Keratinocyte (primary cell): ENCODE measurements at regions not wholly inside any gene's neighbourhood (a gene's known extent, or its start where the extent isn't known, plus 50 kb on each side); places are given as distances from the start of the nearest gene placed in this dataset.

Experiments
- DNase-seq: peaks from one replicate; pipeline ENCODE4 v3.0.0-alpha.2; 2011; ENCODE audit warnings: low read depth, missing footprints, low spot score
- FAIRE-seq: peaks from 2 replicates; lab custom pipeline; 2011; peaks lifted over from hg19 to GRCh38; lab: Jason Lieb, UNC
- H2AFZ ChIP-seq: 2 replicates; pipeline ENCODE4 v1.6.0; 2012; ENCODE audit warnings: low read length, control low read depth, inconsistent platforms; ENCODE audit not compliant: control insufficient read depth
- H3K27ac ChIP-seq: 2 replicates; pipeline ENCODE4 v1.5.1; 2011; ENCODE audit warnings: low read length; ENCODE audit not compliant: control insufficient read depth, insufficient read depth
- H3K27me3 ChIP-seq: 3 replicates; pipeline ENCODE4 v1.6.0; 2011; ENCODE audit warnings: low read length; ENCODE audit not compliant: control insufficient read depth, insufficient read depth; ENCODE audit errors: extremely low read depth
- H3K36me3 ChIP-seq, 2 experiments: 2 replicates in 1 of 2; 3 replicates in 1 of 2; pipeline ENCODE4 v1.5.1; 2011; ENCODE audit warnings: low read length in 2 of 2, mild to moderate bottlenecking in 1 of 2; ENCODE audit not compliant: control insufficient read depth in 2 of 2, insufficient read depth in 2 of 2; ENCODE audit errors: extremely low read depth in 1 of 2
- H3K4me1 ChIP-seq: 3 replicates; pipeline ENCODE4 v1.5.1; 2011; ENCODE audit warnings: low read length; ENCODE audit not compliant: control insufficient read depth, insufficient read depth; ENCODE audit errors: extremely low read depth
- H3K4me2 ChIP-seq: 3 replicates; pipeline ENCODE4 v1.6.0; 2011; ENCODE audit warnings: low read depth, low read length; ENCODE audit not compliant: control insufficient read depth, insufficient read depth; ENCODE audit errors: extremely low read depth
- H3K4me3 ChIP-seq, 3 experiments: fragments of 200-600 bp in 1 of 3; sonication (generic) in 1 of 3; 2 replicates in 2 of 3; 3 replicates in 1 of 3; pipeline ENCODE4 v1.5.1; 2011 to 2016; ENCODE audit warnings: low read length in 3 of 3, mild to moderate bottlenecking in 3 of 3, control low read depth in 2 of 3, inconsistent platforms in 1 of 3, low read depth in 1 of 3, mixed read lengths in 1 of 3, mixed run types in 1 of 3, moderate library complexity in 1 of 3; ENCODE audit not compliant: control insufficient read depth in 2 of 3, insufficient read depth in 2 of 3; ENCODE audit errors: extremely low read depth in 1 of 3
- H3K79me2 ChIP-seq: 2 replicates; pipeline ENCODE4 v1.6.0; 2012; ENCODE audit warnings: low read length; ENCODE audit not compliant: control insufficient read depth, insufficient read depth
- H3K9ac ChIP-seq: 3 replicates; pipeline ENCODE4 v1.6.0; 2011; ENCODE audit warnings: low read length; ENCODE audit not compliant: control insufficient read depth, insufficient read depth; ENCODE audit errors: extremely low read depth
- H3K9me1 ChIP-seq: 3 replicates; pipeline ENCODE4 v1.6.0; 2011; ENCODE audit warnings: low read length; ENCODE audit not compliant: control insufficient read depth, insufficient read depth; ENCODE audit errors: extremely low read depth
- H3K9me3 ChIP-seq: 2 replicates; pipeline ENCODE4 v1.5.1; 2012; ENCODE audit warnings: low read depth, low read length; ENCODE audit not compliant: control insufficient read depth
- H4K20me1 ChIP-seq: 3 replicates; pipeline ENCODE4 v1.6.0; 2011; ENCODE audit warnings: low read length; ENCODE audit not compliant: control insufficient read depth, insufficient read depth; ENCODE audit errors: extremely low read depth
- EZH2 ChIP-seq: IDR thresholded peaks from one replicate; pipeline ENCODE4 v1.6.1; 2012; ENCODE audit warnings: inconsistent platforms, mild to moderate bottlenecking, low read length, moderate library complexity
- dilution Hi-C: fragments of 300-500 bp; cut with MboI; formaldehyde crosslinking; loops from one replicate; pipeline ENCODE4 v1.7.0; 2020; ENCODE audit warnings: low sequenced_read_pairs; ENCODE audit not compliant: extremely low pct_ligation_motif_present
- TF ChIP-seq, protein P1 (sequence below), 3 experiments: IDR thresholded peaks in 1 of 3; conservative IDR thresholded peaks in 1 of 3; optimal IDR thresholded peaks in 1 of 3; 2 replicates in 2 of 3; 3 replicates in 1 of 3; pipeline versions ENCODE3 to v1.5.1; 2011; ENCODE audit warnings: low read length in 3 of 3, mild to moderate bottlenecking in 3 of 3, moderate library complexity in 2 of 3, control low read depth in 1 of 3, inconsistent platforms in 1 of 3; ENCODE audit not compliant: insufficient read depth in 2 of 3; ENCODE audit errors: extremely low read depth in 1 of 3

DNA sequence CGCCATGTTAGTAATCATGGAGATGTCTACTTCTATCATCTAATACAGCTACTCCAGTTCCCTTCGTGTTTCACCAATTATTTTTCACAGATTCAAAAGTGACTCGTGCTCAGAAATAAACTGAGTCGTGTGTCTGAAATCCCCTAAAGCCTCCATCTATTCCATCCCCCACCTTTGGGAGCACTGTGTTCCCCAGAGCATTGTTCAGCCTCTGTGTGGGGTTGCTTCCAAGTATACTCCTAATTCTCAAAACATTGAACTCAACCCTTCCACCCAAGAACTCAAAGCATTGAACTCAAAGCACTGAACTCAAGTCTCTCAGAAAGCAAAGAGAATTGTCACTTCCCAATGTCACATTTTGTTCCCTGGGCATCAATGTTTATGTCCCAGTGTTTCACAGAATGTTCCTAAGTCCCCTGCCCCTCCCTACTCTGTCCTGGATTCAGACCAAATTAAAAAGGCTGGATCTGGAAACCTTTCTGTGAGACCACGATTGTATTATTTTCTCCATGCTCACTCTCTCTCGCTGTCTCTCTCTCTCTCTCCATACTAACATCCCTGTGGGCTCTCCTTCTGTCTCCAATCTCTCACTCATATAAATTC, 138.5 kb upstream of the QRFPR start:
- no peak overlapping the region for H2AFZ ChIP-seq
- no peaks in the 10 kb centered on the region for H3K79me2 ChIP-seq
- no peaks in the 10 kb centered on the region for H3K27me3 ChIP-seq
- no peak overlapping the region for H3K9ac ChIP-seq
- no peak overlapping the region for H3K4me3 ChIP-seq
- H3K9me3 ChIP-seq = no peaks in the 10 kb centered on the region
- no peak overlapping the region for H3K4me2 ChIP-seq
- H3K4me1 ChIP-seq = no peaks in the 10 kb centered on the region
- dilution Hi-C loops = no loop called here
- FAIRE-seq (no peak), DNase-seq (no peak)
- no peaks in the 10 kb centered on the region for H4K20me1 ChIP-seq
- no peaks in the 10 kb centered on the region for H3K36me3 ChIP-seq
- H3K9me1 ChIP-seq = no peaks in the 10 kb centered on the region
- TF ChIP-seq, protein P1, sequence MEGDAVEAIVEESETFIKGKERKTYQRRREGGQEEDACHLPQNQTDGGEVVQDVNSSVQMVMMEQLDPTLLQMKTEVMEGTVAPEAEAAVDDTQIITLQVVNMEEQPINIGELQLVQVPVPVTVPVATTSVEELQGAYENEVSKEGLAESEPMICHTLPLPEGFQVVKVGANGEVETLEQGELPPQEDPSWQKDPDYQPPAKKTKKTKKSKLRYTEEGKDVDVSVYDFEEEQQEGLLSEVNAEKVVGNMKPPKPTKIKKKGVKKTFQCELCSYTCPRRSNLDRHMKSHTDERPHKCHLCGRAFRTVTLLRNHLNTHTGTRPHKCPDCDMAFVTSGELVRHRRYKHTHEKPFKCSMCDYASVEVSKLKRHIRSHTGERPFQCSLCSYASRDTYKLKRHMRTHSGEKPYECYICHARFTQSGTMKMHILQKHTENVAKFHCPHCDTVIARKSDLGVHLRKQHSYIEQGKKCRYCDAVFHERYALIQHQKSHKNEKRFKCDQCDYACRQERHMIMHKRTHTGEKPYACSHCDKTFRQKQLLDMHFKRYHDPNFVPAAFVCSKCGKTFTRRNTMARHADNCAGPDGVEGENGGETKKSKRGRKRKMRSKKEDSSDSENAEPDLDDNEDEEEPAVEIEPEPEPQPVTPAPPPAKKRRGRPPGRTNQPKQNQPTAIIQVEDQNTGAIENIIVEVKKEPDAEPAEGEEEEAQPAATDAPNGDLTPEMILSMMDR (optimal IDR thresholded peaks at IDR 0.05 in 1 of 3, IDR thresholded peaks at IDR 0.05 in 1 of 3, conservative IDR thresholded peaks at IDR 0.05 in 1 of 3; ENCODE audit: extremely low read depth in 1 of 3, insufficient read depth in 2 of 3, low read length in 3 of 3) = no peak
- TF ChIP-seq EZH2 = no peak
- no peak overlapping the region for H3K27ac ChIP-seq

DNA sequence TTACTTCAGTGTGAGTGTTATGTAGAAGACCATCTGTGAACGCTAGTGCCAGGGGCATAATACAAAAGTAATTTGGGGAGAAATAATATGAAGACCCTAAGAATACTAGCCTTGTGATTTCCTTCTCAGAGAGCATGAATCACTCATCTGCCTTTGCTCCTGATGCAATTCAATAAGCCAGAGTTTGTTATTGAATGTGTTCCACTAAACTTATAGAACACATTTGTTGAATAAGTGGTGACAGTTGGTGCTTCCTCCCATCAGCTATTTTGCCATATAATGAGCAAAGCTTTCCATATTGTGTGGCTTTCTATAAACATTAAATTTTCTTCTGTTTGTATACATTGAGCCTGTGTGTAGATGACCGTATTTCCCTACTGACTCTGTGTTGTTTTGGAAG, 136.4 kb upstream of the QRFPR start:
- H3K4me1 ChIP-seq = no peaks in the 10 kb centered on the region
- DNase-seq = no peak
- H4K20me1 ChIP-seq = no peaks in the 10 kb centered on the region
- FAIRE-seq = no peak
- no peaks in the 10 kb centered on the region for H3K27me3 ChIP-seq
- H3K4me2 ChIP-seq = no peak overlapping the region
- H3K36me3 ChIP-seq = no peaks in the 10 kb centered on the region
- H3K4me3 ChIP-seq = no peak overlapping the region
- no peak overlapping the region for H3K9ac ChIP-seq
- no peak overlapping the region for H3K27ac ChIP-seq
- H2AFZ ChIP-seq = no peak overlapping the region
- no peaks in the 10 kb centered on the region for H3K79me2 ChIP-seq
- H3K9me3 ChIP-seq = no peaks in the 10 kb centered on the region
- H3K9me1 ChIP-seq = no peaks in the 10 kb centered on the region
- TF ChIP-seq EZH2 = no peak
- TF ChIP-seq, protein P1 (optimal IDR thresholded peaks at IDR 0.05 in 1 of 3, IDR thresholded peaks at IDR 0.05 in 1 of 3, conservative IDR thresholded peaks at IDR 0.05 in 1 of 3; ENCODE audit: extremely low read depth in 1 of 3, insufficient read depth in 2 of 3, low read length in 3 of 3) = no peak
- dilution Hi-C loops = no loop called here
